ENCODE measurements at regions not wholly inside any gene's neighbourhood (a gene's known extent, or its start where the extent isn't known, plus 50 kb on each side); places are given as distances from the start of the nearest gene placed in this dataset.

- TF ChIP-seq TAF9B (IDR thresholded peaks at IDR 0.05; ENCODE audit: partially characterized antibody) (no peak), KDM1A (IDR thresholded peaks at IDR 0.05) (no peak), KLF16 (IDR thresholded peaks at IDR 0.05) (no peak), RAD51 (IDR thresholded peaks at IDR 0.05; ENCODE audit: borderline replicate concordance, low read depth) (no peak), EP300 (IDR thresholded peaks at IDR 0.05; ENCODE audit: low read length) (no peak), ZBTB26 (CRISPR knock-in tag; IDR thresholded peaks at IDR 0.05) (no peak)
- TF ChIP-seq, protein P1, sequence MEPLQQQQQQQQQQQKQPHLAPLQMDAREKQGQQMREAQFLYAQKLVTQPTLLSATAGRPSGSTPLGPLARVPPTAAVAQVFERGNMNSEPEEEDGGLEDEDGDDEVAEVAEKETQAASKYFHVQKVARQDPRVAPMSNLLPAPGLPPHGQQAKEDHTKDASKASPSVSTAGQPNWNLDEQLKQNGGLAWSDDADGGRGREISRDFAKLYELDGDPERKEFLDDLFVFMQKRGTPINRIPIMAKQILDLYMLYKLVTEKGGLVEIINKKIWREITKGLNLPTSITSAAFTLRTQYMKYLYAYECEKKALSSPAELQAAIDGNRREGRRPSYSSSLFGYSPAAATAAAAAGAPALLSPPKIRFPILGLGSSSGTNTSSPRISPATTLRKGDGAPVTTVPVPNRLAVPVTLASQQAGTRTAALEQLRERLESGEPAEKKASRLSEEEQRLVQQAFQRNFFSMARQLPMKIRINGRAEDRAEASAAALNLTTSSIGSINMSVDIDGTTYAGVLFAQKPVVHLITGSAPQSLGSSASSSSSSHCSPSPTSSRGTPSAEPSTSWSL (CRISPR knock-in tag; IDR thresholded peaks at IDR 0.05; ENCODE audit: borderline replicate concordance): no peak
Measured at GRCh38 chr15:70319466-70319865, 221.7 kb upstream of the TLE3 start (continued).

DNA sequence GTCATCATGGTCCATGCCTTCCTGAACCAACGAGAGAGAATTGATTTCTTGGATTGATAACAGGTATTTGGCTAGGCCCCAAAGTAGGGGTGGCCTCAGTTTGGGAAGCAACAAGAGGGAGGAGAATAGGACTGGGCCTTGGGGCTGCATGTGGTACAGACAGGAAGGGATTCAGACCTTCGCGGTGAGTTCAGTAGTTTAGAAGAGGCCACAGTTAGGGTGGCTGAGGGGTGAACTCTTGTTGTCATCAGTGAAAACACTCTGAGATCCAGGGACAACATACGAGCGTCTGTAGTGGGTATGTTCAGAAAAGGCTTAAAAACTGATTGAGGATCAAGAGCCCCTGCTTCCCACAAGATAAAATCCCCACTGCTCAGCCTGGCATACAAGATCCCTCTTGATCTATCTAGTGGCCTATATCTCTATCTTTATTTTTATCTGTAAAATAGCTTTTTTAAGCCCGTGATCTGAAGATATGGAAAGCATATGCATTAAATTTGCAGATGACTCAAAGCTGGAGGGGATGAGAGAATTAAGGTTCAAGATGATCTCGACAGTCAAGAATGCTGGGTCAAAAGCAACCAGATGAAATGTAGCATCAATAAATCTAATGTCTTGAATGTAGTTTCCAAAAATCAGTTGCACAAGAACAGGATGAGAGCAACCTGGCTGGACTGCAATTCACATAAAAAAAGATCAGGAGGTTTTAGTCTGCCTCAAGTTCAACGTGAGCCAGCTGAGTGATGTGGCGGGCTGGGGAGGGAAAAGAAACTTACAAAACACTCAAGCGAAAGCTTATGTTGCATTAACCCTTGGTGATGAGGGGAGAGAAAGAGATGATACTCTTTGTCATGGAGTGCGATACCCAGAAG lies 221.1 kb upstream of the TLE3 start:
- no peaks in the 10 kb centered on the region for H3K9me3 ChIP-seq (replicated peaks; ENCODE audit: control insufficient read depth, insufficient read depth, low read depth, low read length)
- no peaks in the 10 kb centered on the region for H3K9me1 ChIP-seq (ENCODE audit: control insufficient read depth, insufficient read depth, low read length)
- H3K27ac ChIP-seq (ENCODE audit: extremely low read depth, low read depth, low read length): no peak overlapping the region
- H4K20me1 ChIP-seq (replicated peaks; ENCODE audit: control insufficient read depth, insufficient read depth, low read length): no peaks in the 10 kb centered on the region; the same call in 1 of the 2 replicates
- no peaks in the 10 kb centered on the region for H3K36me3 ChIP-seq (ENCODE audit: control insufficient read depth, insufficient read depth, low read length)
- intact Hi-C loops (cut with micrococcal nuclease) (no loop called here), in situ Hi-C loops (cut with MboI) (no loop called here)
- ChIA-PET POLR2A (no interaction called here), CTCF (ENCODE audit: low intra/inter-chr PET ratio) (no interaction called here)
- 1% methylated on average over 11 of the region's 11 CpGs for WGBS (ENCODE audit: insufficient coverage, low coverage, missing lambda C conversion rate)
- BruUV-seq (replicated peaks): no TSS peak
- ATAC-seq: no peak
- TF ChIP-seq ASH1L (IDR thresholded peaks at IDR 0.05; ENCODE audit: borderline replicate concordance, low read depth, partially characterized antibody): no peak
- TF ChIP-seq GTF2E2 (tag; IDR thresholded peaks at IDR 0.05): no peak
- no peak for TF ChIP-seq FUS (optimal IDR thresholded peaks at IDR 0.05; ENCODE audit: low read depth, low read length)
- no peak for TF ChIP-seq ZZZ3 (IDR thresholded peaks at IDR 0.05)
- TF ChIP-seq SNRNP70 (optimal IDR thresholded peaks at IDR 0.05; ENCODE audit: low read depth, low read length): no peak
- no peak for TF ChIP-seq DACH1 (IDR thresholded peaks at IDR 0.05; ENCODE audit: partially characterized antibody)
- no peak overlapping the region for H3K4me2 ChIP-seq (ENCODE audit: insufficient read depth, low read length)
- no peak for FAIRE-seq
- peaks cover 15 to 63% of the 10 kb centered on the region in 2 experiments for H3K27me3 ChIP-seq (ENCODE audit: control insufficient read depth in 2 of 2, insufficient read depth in 2 of 2, low read length in 2 of 2)
- no peak overlapping the region for H3K9ac ChIP-seq (ENCODE audit: insufficient read depth in 1 of 2, low read depth in 2 of 2, low read length in 2 of 2)
- no peak overlapping the region for H2AFZ ChIP-seq (ENCODE audit: low read depth, low read length)
- H3K4me3 ChIP-seq: no peak overlapping the region
- no peaks in the 10 kb centered on the region for H3K79me2 ChIP-seq (ENCODE audit: control insufficient read depth, insufficient read depth, low read length)
- H3K4me1 ChIP-seq (replicated peaks in 1 of 2; ENCODE audit: control insufficient read depth in 2 of 2, insufficient read depth in 2 of 2, low read length in 2 of 2): no peaks in the 10 kb centered on the region
- DNase-seq (ENCODE audit: extremely low read depth in 1 of 4, low spot score in 3 of 4): no peak
